AG09309 (cell line): ENCODE measurements at regions not wholly inside any gene's neighbourhood (a gene's known extent, or its start where the extent isn't known, plus 50 kb on each side); places are given as distances from the start of the nearest gene placed in this dataset.

Source experiments
- DNase-seq: peaks from one replicate; pipeline ENCODE4 v3.0.0-alpha.2; 2010; ENCODE audit warnings: low read depth
- H3K4me3 ChIP-seq: 2 replicates; pipeline ENCODE4 v1.5.1; 2011; ENCODE audit warnings: mild to moderate bottlenecking, low read depth, low read length, moderate library complexity; ENCODE audit not compliant: control insufficient read depth
- TF ChIP-seq, protein P1 (sequence below): IDR thresholded peaks from 2 replicates; pipeline ENCODE4 v1.5.1; 2011; ENCODE audit warnings: mild to moderate bottlenecking, low read depth, low read length, inconsistent platforms; ENCODE audit not compliant: insufficient read depth, control insufficient read depth; ENCODE audit errors: missing control alignments

DNA sequence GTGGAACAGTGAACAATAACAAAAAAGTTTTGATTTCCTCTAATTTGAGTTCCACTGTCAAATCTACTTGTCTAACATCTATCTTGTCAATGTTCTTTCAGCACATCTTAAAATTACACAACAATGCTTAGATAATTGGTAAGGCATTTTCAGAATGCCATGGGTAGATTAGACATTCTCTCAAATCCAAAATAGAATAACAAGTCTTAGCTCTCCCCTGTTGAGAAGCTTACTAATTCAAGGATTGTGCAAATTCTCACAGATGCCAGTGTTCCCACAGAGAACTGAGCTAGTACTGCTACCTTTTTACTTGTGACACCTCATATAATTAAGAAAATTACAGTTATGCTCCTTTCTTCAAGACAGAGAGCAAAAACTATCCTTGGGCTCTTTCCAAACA is 2442.0 kb downstream of the PCDH7 start:
- TF ChIP-seq, protein P1, sequence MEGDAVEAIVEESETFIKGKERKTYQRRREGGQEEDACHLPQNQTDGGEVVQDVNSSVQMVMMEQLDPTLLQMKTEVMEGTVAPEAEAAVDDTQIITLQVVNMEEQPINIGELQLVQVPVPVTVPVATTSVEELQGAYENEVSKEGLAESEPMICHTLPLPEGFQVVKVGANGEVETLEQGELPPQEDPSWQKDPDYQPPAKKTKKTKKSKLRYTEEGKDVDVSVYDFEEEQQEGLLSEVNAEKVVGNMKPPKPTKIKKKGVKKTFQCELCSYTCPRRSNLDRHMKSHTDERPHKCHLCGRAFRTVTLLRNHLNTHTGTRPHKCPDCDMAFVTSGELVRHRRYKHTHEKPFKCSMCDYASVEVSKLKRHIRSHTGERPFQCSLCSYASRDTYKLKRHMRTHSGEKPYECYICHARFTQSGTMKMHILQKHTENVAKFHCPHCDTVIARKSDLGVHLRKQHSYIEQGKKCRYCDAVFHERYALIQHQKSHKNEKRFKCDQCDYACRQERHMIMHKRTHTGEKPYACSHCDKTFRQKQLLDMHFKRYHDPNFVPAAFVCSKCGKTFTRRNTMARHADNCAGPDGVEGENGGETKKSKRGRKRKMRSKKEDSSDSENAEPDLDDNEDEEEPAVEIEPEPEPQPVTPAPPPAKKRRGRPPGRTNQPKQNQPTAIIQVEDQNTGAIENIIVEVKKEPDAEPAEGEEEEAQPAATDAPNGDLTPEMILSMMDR, result no peak
- no peak overlapping the region for H3K4me3 ChIP-seq
- no peak for DNase-seq

DNA sequence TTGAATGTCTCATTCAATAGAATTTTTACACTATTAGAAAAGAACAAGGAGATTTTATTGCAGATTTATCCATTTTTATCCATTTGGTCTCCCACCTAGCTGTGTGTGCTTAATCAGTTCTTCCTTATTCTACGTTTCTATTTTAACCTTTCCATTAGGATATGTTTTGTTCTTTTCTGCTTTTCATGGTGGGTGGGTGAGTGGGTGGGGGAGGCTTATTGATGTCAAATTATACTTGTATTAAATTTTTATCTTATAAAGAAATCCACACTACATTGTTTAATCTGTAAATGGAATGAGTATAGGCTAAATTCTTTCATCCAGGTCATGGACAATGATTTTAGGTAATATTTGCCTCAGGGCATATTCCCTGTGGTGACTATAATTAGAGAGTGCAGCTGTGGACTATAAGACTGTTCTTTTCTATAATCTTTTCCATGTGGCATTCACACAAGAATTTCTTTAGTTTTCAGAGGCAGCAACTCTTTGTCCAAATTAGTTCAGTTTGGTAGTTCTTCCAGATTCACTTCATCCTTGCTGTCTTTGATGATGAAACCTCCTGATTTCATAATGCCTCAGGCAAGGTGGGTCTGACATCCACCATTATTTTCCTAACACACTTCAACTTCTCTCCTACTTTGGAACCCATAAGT is 2451.8 kb downstream of the PCDH7 start:
- DNase-seq, result no peak
- TF ChIP-seq, protein P1, result no peak
- H3K4me3 ChIP-seq, result no peak overlapping the region

DNA sequence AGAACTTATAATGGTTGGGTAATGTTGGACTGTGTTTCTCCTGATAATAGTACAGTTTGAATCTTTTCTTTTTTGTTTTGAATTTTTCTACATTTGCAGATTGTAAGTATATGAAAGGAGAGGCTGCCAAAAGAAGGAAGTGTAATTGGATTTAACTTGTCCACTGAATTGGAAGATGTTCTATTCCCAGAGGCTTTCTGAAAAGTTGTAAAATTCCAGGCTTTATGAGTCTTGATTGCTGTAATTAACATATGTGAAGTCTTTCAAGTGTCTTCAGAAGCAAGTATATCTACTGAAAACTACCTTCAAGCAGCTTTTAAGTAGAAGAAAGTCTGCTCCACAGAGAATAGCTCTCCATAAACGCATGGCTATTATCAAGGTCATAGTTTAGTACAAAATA is 2456.4 kb downstream of the PCDH7 start:
- H3K4me3 ChIP-seq, result no peak overlapping the region
- TF ChIP-seq, protein P1, result no peak
- no peak for DNase-seq

DNA sequence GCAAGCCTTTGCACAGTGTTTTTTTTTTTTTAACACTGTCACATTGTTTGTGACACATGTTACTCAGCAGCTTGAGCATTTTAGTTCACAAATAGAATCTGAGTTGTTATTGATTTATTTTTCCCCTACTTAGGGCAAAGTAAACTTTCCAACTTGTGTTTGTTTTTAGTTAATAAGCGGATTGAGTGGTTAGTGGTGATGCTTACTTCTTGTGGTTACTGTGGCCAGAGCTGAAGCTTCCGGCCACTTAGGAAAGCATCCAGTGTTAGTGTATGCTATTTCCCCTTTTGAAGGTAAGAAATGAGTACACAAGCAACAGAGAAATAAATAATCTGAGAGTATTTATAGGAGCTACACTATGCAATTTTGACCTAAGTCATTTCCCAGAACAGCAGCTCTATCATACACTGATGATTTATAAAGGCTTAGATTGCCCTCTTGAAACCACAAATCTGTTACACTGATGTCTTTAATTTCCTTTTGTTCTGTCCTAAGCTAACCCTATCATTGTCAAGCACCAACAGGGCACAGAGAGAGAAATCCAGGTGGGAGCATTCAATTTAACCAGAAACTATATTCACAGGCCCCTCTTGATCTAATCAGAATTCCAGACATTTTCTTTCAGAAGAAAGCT is 2464.6 kb downstream of the PCDH7 start:
- no peak for DNase-seq
- TF ChIP-seq, protein P1, result no peak
- no peak overlapping the region for H3K4me3 ChIP-seq

DNA sequence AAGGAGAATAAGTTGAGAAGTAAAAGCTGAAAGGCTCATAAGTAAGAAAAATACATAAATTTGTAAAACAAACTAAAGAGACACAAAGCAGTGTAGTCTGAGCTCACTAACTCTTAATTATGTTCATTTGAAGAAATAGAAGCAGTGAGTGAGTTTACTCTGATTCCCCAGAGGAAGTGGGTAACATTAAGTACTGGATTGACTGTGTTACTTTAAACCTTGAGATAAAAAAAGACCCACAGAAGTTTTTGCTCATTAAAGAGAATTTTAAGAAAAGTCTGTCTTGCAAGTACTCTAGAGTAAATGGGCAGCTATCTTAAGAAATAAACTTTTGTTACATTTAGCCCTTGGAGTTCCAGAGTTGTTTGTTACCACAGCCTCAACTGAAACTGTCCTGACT is 2466.9 kb downstream of the PCDH7 start:
- no peak for DNase-seq
- H3K4me3 ChIP-seq, result no peak overlapping the region
- TF ChIP-seq, protein P1, result no peak

DNA sequence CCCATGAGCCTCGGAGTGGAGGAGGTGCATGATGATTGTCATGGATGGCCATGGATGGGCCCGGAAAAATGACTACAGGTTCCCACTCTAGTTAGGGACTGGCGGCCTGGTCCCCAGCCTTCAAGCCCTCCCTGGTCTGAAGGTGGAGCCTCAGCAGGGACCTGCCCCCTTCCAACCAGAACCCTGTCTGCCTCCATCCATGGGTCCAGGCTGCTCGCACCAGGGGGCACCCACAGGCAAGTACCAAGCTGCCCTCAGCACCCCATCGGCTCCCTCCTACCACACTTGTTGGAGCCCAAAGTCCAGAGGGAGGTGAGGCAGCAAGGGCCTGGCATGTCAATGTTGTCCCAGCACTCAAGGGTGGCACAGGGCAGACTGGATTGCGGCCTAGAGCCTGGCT is 2468.6 kb downstream of the PCDH7 start:
- no peak overlapping the region for H3K4me3 ChIP-seq
- DNase-seq, result no peak
- TF ChIP-seq, protein P1, result no peak

DNA sequence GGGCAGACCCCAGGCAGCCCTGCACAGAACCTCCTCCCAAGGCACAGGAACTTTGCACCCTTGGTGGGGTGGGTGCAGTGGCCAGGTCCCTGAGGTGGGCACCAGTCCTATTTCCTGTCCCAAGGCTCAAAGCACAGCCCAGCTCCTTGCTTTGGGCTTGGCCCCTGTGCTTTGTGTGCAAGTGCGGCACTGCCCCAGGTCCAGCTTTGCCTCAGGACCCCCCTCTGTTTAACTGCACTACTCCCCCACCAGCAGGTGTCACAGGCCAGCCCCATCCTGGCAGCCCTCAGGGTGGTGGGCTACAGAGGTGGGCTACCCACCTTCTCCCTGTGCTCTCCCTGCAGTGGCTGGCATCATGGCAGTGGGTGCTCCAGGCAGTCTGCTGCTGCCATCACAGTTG is 2469.0 kb downstream of the PCDH7 start:
- DNase-seq, result no peak
- H3K4me3 ChIP-seq, result no peak overlapping the region
- TF ChIP-seq, protein P1, result no peak
